OCI-LY7 (cell line): ENCODE measurements at regions not wholly inside any gene's neighbourhood (a gene's known extent, or its start where the extent isn't known, plus 50 kb on each side); places are given as distances from the start of the nearest gene placed in this dataset.

Experiments used
- BruUV-seq: library from RNA; stranded (reverse); fragments of 400-500 nt; replicated peaks from 2 replicates; lab custom pipeline; 2021; lab: Mats Ljungman, UMichigan
- CTCF ChIA-PET: fragments of 300-600 bp; sonication (Branson Sonifier 250); formaldehyde crosslinking; loops from one replicate; lab custom pipeline; 2022; ENCODE audit warnings: antibody characterized with exemption; ENCODE audit not compliant: unreplicated experiment; lab: Charles Lee
- POLR2A ChIA-PET: fragments of 300-600 bp; sonication (Branson Sonifier 250); formaldehyde crosslinking; loops from one replicate; lab custom pipeline; 2022; ENCODE audit warnings: antibody characterized with exemption; lab: Charles Lee
- DNase-seq: peaks from one replicate; pipeline ENCODE4 v3.0.0-alpha.2; 2015; ENCODE audit warnings: low spot score
- H2AFZ ChIP-seq: fragments of 200-600 bp; sonication (generic), shearing (Covaris generic); 2 replicates; pipeline ENCODE4 v1.6.1; 2014; ENCODE audit warnings: mild to moderate bottlenecking, antibody characterized with exemption, low read length, moderate library complexity
- H3K27ac ChIP-seq: fragments of 200-600 bp; sonication (generic); 2 replicates; pipeline ENCODE4 v1.5.1; 2014; ENCODE audit warnings: mixed run types, low read depth, mild to moderate bottlenecking, moderate library complexity, low read length, inconsistent platforms; ENCODE audit not compliant: poor library complexity, severe bottlenecking
- H3K36me3 ChIP-seq: fragments of 200-600 bp; sonication (generic); 2 replicates; pipeline ENCODE4 v1.6.1; 2014; ENCODE audit warnings: mild to moderate bottlenecking, antibody characterized with exemption, low read length, moderate library complexity, mixed read lengths; ENCODE audit not compliant: insufficient read depth
- H3K4me1 ChIP-seq: fragments of 200-600 bp; sonication (generic); 2 replicates; pipeline ENCODE4 v1.5.1; 2014; ENCODE audit warnings: mild to moderate bottlenecking, low read length; ENCODE audit not compliant: insufficient read depth, poor library complexity, severe bottlenecking
- H3K4me2 ChIP-seq: fragments of 200-600 bp; sonication (generic); 2 replicates; pipeline ENCODE4 v1.6.1; 2014; ENCODE audit warnings: mild to moderate bottlenecking, low read length
- H3K4me3 ChIP-seq: fragments of 200-600 bp; sonication (generic); 2 replicates; pipeline ENCODE4 v1.5.1; 2014; ENCODE audit warnings: mild to moderate bottlenecking, low read depth, low read length; ENCODE audit not compliant: poor library complexity, severe bottlenecking
- H3K79me2 ChIP-seq: fragments of 200-600 bp; sonication (generic); 2 replicates; pipeline ENCODE4 v1.6.1; 2016; ENCODE audit warnings: low read depth, mild to moderate bottlenecking, low read length, moderate library complexity, mixed read lengths; ENCODE audit not compliant: insufficient read depth
- H3K9me2 ChIP-seq: fragments of 200-600 bp; sonication (generic); 2 replicates; pipeline ENCODE4 v1.6.1; 2016; ENCODE audit warnings: mild to moderate bottlenecking, low read length, mixed read lengths; ENCODE audit not compliant: insufficient read depth
- H3K9me3 ChIP-seq: fragments of 200-600 bp; sonication (generic); 2 replicates; pipeline ENCODE4 v1.6.1; 2014; ENCODE audit warnings: mild to moderate bottlenecking, mixed run types, low read length, mixed read lengths
- H4K20me1 ChIP-seq: fragments of 200-600 bp; sonication (generic); 2 replicates; pipeline ENCODE4 v1.6.1; 2014; ENCODE audit warnings: mild to moderate bottlenecking, antibody characterized with exemption, low read length, moderate library complexity, mixed read lengths; ENCODE audit not compliant: insufficient read depth
- EZH2phosphoT487 ChIP-seq: fragments of 200-600 bp; sonication (generic); IDR thresholded peaks from 2 replicates; pipeline ENCODE4 v1.6.1; 2018; ENCODE audit warnings: low read depth, borderline replicate concordance, mild to moderate bottlenecking, mixed run types, antibody characterized with exemption, low read length, moderate library complexity, mixed read lengths
- intact Hi-C: fragments of 100-400 bp; cut with micrococcal nuclease; formaldehyde crosslinking; loops from one replicate; pipeline ENCODE4 v1.10.0; 2022; ENCODE audit not compliant: unreplicated experiment
- TF ChIP-seq, protein P1 (sequence below): fragments of 200-600 bp; sonication (generic); conservative IDR thresholded peaks from 2 replicates; pipeline ENCODE4 v1.5.1; 2014; ENCODE audit warnings: mild to moderate bottlenecking, antibody characterized with exemption, low read length, moderate library complexity, mixed read lengths

DNA sequence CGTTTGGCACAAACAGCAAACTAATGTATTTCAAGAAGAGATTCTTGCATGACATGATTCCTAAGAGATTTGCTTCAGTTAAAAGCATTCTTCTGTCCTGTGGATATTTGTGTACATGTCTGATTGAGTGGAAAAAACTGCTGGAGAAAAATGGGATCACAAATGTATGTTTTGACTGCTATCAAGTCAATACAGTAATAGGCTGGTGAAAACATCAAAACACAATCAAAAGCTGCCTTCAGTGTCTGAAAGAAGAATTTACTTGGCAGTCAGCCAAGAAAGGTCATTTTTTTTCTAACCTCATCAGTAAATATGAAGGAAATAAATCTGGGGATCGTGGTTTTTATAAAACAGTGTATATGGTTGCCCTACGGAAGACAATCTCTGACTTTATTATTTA lies 1214.8 kb downstream of the NSUN3 start:
- Histone ChIP-seq H3K27ac (no peak overlapping the region), H3K36me3 (no peaks in the 10 kb centered on the region), H3K4me3 (no peak overlapping the region), H3K4me1 (no peaks in the 10 kb centered on the region), H4K20me1 (no peaks in the 10 kb centered on the region), H3K4me2 (no peak overlapping the region), H3K9me2 (no peaks in the 10 kb centered on the region), H3K9me3 (no peaks in the 10 kb centered on the region), H2AFZ (no peak overlapping the region), H3K79me2 (no peaks in the 10 kb centered on the region)
- CTCF ChIA-PET: no interaction called here
- DNase-seq: no peak
- TF ChIP-seq EZH2phosphoT487: no peak
- TF ChIP-seq, protein P1, sequence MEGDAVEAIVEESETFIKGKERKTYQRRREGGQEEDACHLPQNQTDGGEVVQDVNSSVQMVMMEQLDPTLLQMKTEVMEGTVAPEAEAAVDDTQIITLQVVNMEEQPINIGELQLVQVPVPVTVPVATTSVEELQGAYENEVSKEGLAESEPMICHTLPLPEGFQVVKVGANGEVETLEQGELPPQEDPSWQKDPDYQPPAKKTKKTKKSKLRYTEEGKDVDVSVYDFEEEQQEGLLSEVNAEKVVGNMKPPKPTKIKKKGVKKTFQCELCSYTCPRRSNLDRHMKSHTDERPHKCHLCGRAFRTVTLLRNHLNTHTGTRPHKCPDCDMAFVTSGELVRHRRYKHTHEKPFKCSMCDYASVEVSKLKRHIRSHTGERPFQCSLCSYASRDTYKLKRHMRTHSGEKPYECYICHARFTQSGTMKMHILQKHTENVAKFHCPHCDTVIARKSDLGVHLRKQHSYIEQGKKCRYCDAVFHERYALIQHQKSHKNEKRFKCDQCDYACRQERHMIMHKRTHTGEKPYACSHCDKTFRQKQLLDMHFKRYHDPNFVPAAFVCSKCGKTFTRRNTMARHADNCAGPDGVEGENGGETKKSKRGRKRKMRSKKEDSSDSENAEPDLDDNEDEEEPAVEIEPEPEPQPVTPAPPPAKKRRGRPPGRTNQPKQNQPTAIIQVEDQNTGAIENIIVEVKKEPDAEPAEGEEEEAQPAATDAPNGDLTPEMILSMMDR: no peak
- intact Hi-C loops: no loop called here
- BruUV-seq: no TSS peak
- POLR2A ChIA-PET: interaction anchor here (1.0 kb wide), 1 partner anchor 33 kb away, joined by 3 read pairs; no protein-coding TSS in a partner anchor

DNA sequence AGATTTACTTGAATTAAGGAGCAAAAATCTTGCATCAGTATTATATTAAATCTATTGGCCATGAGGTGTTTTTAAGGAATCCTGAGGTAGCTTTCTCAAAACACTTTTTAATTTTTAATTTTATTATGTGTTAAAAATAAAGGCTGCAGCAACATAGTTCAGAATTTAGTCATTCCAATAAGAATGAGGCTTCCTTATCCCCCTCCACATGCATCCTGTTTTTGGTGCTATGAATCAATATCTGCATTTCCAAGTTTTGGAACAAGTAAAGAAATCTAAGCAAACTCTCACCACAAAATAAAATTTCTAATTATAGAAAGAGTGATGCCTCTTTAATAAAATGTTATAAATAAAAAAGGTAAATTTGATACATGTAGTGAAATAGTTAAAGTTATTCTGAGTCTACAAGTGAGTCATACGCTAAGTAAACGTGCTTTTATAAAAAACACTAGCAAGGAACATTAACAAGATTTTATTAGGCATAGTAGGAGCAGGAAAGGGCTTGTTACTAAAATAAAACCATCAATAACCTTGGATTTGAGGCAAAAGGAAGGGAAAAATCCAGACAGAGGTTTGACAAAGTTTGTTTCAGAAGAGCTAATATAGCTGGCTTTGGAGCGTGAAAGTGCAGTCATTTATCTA lies 1218.0 kb downstream of the NSUN3 start:
- ChIA-PET CTCF (no interaction called here), POLR2A (no interaction called here)
- no peaks in the 10 kb centered on the region for H3K4me1 ChIP-seq
- no peak for DNase-seq
- H3K9me2 ChIP-seq: no peaks in the 10 kb centered on the region
- no peak overlapping the region for H2AFZ ChIP-seq
- H3K79me2 ChIP-seq: no peaks in the 10 kb centered on the region
- H3K4me2 ChIP-seq: no peak overlapping the region
- H4K20me1 ChIP-seq: no peaks in the 10 kb centered on the region
- intact Hi-C loops: no loop called here
- no peak overlapping the region for H3K4me3 ChIP-seq
- H3K9me3 ChIP-seq: no peaks in the 10 kb centered on the region
- no peak overlapping the region for H3K27ac ChIP-seq
- no peaks in the 10 kb centered on the region for H3K36me3 ChIP-seq
- no TSS peak for BruUV-seq
- TF ChIP-seq, protein P1: no peak
- no peak for TF ChIP-seq EZH2phosphoT487

DNA sequence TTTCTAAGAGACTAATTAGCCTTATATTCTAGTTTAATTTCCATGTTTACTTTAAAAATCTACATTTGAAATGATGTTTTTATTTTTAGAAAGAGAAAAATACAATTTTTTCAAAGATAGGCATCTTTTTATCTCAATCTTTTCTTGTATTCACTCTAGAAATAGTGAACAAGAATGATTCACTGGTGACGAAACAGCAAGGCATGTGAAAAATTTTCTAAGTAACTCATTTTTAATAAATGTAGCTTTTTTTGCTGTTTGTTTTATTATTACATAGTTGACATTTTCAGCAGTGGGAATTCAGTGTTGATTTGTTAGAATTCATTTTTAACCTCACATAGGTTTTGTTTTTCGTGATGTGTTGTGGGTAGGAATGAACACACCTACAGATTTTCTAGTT lies 1226.4 kb downstream of the NSUN3 start:
- ChIA-PET CTCF (no interaction called here), POLR2A (no interaction called here)
- no peaks in the 10 kb centered on the region for H3K9me2 ChIP-seq
- DNase-seq: no peak
- no peak overlapping the region for H3K4me2 ChIP-seq
- no peak overlapping the region for H3K27ac ChIP-seq
- H4K20me1 ChIP-seq: no peaks in the 10 kb centered on the region
- TF ChIP-seq, protein P1: no peak
- no peak for TF ChIP-seq EZH2phosphoT487
- H2AFZ ChIP-seq: no peak overlapping the region
- no peak overlapping the region for H3K4me3 ChIP-seq
- H3K9me3 ChIP-seq: no peaks in the 10 kb centered on the region
- no peaks in the 10 kb centered on the region for H3K79me2 ChIP-seq
- intact Hi-C loops: no loop called here
- H3K4me1 ChIP-seq: no peaks in the 10 kb centered on the region
- no TSS peak for BruUV-seq
- no peaks in the 10 kb centered on the region for H3K36me3 ChIP-seq
